ENCODE measurements at regions not wholly inside any gene's neighbourhood (a gene's known extent, or its start where the extent isn't known, plus 50 kb on each side); places are given as distances from the start of the nearest gene placed in this dataset.
"Not testable (repeated sequence)": the region's sequence is repeated elsewhere in the genome, so short reads cannot be mapped to it uniquely, and the experiment has no call there.

DNA sequence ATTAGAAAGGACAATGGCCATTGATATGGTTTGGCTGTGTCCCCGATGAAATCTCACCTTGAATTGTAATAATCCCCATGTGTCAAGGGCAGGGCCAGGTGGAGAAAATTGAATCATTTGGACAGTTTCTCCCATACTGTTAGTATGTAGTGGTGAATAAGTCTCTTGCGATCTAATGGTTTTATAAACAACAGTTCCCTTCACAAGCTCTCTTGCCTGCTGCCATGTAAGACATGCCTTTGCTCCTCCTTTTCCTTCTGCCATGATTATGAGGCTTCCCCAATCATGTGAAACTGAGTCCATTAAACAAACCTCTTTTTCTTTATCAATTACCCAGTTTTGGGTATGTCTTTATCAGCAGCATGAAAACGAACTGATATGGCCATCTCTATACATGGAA is 302.7 kb downstream of the SFMBT2 start:
- no peak for DNase-seq (ENCODE audit: extremely low read depth in 1 of 2, low read depth in 1 of 2)

DNA sequence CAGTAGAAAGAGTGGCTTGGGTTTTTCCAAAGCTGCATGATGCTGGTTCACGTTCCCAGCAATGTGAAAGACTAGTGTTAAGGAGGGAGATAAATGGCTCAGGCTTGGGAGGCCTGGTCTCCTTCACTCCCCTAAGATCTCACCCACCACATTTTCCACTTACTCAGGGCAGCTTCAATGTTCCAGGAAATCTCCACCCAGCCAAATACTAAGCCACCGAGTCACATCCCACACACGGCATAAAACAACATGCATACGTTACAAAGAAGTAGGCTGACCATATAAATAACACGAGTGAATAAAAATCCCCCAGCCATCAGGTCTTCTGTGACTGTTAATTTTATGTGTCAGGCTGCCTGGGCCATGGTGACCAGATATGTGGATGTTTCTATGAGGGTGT is 303.5 kb downstream of the SFMBT2 start:
- no peak for DNase-seq (ENCODE audit: extremely low read depth in 1 of 2, low read depth in 1 of 2)

GRCh38 chr10:7104379-7104778 is 306.5 kb downstream of the SFMBT2 start:
- not testable (repeated sequence) for DNase-seq (ENCODE audit: extremely low read depth in 1 of 2, low read depth in 1 of 2)

DNA sequence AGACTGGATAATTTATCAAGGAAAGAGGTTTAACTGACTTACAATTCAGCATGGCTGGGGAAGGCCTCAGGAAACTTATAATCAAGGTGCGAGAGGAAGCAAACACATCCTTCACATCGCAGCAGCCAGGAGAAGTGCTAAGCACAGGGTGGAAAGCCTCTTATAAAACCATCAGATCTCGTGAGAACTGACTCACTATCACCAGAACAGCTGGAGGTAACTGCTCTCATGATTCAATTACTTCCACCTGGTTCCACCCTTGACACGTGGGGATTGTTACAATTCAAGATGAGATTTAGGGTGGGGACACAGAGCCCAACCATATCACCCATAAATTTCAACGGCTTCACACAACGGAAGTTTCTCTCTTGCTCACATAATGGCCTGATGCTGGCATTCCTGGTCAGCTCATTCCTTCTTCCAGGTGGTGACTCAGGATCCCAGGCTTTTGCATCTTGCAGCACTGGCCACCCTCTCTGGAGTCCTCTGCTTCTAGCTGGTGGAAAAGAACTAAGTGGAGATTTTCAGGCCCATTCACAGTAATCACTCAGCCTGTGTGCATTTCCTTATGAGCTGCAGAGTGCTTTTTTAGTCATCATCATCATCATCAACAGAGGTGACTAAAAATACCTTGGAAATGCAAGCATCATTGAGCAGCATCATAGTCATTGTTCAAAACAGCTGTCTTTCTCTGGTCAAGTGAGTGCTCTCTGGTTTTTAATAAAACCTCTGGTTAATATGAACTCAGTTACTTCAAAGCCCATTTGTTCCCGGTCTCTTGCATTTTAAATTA is 308.1 kb downstream of the SFMBT2 start:
- no peak for DNase-seq (ENCODE audit: extremely low read depth in 1 of 2, low read depth in 1 of 2)

DNA sequence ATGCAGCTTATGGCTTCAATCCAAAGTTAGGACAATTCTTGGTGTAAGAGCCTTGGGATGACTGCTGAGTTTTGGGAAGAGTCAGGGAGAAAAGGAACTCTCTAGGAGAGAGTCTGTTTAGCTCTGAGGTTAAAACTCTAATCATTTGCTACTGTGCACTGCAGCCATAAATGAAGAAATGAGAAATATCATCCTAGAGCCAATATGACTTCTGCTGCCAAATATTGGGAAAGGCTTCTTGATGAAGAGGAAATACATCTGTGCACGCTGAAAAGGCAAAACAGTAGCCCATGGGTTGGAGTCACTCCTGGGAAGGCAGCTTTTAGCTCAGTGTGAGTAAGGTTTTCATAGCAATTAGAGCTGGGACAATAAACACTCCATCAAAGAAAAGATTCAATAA is 308.8 kb downstream of the SFMBT2 start:
- DNase-seq (ENCODE audit: extremely low read depth in 1 of 2, low read depth in 1 of 2) = no peak

- DNase-seq (ENCODE audit: extremely low read depth in 1 of 2, low read depth in 1 of 2) = no peak
Measured at GRCh38 chr10:7101451-7101850, 309.4 kb downstream of the SFMBT2 start.

GRCh38 chr10:7100032-7100702 is 310.7 kb downstream of the SFMBT2 start:
- no peak for DNase-seq (ENCODE audit: extremely low read depth in 1 of 2, low read depth in 1 of 2)

DNA sequence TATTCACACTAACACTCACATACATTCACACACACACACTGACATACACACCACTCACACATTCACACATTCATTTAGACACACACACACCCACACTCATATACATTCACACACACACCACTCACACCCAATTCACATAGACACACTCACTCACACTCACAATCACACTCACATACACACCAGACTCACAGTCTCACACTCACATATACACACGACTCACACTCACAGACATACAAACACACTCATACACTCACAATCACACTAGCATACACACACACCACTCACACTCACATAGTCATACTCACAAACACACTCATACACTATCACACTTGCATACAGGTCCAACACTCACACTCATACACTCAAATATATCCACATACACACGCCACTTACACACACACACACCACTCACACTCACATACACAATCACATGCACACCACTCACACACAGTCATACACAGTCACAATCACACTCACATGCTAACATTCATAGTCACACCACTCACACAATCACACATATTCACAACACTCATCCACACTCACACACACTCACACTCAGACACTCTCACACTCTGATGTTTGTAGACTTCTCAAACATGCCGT is 312.6 kb downstream of the SFMBT2 start:
- DNase-seq (ENCODE audit: extremely low read depth in 1 of 2, low read depth in 1 of 2) = no peak

GRCh38 chr10:7094781-7095180 is 316.1 kb downstream of the SFMBT2 start:
- DNase-seq (ENCODE audit: extremely low read depth in 1 of 2, low read depth in 1 of 2) = no peak

DNA sequence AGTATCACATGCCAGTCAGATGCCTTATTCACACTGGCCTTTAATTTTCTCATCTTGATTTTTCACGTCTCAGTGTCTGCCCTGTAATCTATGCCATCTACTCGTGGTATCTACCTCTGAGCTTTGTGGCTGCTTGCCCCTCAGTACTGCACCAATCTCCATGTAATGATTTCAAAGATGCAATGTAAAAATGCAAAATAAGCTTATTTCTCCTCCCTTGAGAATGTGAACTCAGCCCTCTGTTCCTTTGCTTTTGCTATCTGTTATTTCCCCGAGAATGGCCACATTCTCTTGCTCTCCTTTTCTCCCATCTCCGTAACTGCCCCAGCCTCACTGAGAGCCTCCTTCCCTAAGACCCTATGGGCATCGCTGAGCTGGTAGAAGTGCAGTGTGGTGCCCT is 317.5 kb downstream of the SFMBT2 start:
- DNase-seq (ENCODE audit: extremely low read depth in 1 of 2, low read depth in 1 of 2) = no peak

- DNase-seq (ENCODE audit: extremely low read depth in 1 of 2, low read depth in 1 of 2) = no peak
Measured at GRCh38 chr10:7092603-7093002, 318.2 kb downstream of the SFMBT2 start.

DNA sequence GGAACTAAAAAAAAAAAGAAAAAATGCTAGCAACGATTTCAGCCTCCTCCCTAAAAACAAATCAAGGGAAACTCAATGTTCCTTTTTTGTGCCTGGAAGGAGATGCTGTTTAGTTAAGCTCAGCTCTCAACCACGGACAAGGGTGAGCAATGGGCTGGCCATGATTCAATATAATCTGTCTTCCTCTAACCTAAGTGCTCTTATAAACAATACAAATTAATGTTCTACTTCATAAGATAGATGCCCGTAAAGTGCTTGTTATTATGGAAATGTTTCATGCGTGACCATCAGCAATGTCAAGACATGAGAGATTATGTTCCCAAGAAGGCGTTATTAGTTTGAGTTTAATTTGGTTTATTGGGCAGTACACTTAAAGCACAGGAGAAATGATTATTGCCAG is 320.3 kb downstream of the SFMBT2 start:
- DNase-seq (ENCODE audit: extremely low read depth in 1 of 2, low read depth in 1 of 2) = no peak

GRCh38 chr10:7085913-7086589 is 324.8 kb downstream of the SFMBT2 start:
- no peak for DNase-seq (ENCODE audit: extremely low read depth in 1 of 2, low read depth in 1 of 2)

DNA sequence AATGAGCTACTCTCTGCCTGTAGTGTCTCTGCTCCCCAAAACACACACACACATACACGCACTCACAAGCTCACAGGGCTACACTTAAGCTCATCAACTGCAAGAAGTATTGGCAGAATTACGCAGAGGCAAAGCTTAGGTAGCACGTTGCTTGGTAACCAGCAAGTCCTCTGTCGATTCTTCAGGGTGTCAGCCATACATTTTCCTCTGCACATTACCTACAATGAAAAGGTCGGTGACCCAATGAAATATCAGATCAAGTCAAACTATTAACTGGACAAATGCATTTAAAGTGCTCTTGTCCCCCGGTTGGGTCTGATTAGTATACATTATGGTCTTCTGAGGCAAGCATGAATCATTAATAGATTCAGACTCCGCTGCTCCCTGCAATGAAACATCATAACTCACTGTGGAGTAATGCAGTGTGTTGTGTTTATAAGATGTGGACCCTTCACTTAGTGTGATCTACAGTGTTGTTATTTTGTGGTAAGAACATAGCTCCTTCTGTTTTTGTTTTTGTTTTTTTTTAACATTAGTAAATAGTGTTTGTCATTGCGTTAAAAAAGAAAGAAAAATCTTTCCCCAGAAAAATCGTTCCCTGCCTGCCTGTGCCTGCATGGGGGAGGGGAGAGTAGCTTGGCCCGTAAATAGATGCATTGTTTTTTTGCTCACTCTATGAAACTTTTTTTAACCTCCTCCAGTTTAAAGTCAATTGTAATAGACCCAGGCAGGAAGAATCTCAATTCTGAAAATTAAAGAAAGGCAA is 325.5 kb downstream of the SFMBT2 start:
- no peak for DNase-seq (ENCODE audit: extremely low read depth in 1 of 2, low read depth in 1 of 2)

DNA sequence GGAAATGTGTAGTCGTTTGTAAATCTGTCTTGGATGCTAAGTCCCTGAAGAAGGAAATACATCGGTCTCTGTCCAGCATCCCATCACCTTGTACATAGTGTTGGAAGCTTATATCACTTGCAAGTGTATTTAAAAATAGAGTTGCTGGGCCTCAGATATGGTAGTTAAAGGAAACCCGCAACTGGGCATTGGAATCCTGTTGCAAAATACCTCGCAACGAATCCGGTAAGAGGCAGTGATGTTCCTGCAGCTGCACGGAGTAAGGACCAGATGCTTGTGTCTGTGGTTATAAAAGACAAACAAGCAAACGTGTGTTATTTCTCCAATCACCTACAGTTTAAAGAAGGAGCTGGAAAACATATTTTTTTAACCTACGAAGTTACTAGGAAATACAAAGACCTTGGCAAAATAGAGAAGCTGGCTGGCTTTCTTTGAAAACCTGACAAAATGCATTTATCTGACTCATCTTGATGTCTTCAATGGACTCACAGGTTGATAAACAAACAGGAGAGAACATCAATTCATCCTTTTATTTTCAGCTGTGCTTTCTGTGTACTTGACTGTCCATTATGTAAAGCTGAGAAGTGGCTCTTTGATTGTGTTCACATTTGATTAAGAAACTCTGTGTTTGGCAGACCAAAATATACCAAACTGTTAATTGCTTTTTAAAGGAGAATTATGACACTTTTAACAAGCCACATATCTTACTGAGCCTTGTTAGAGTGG is 326.4 kb downstream of the SFMBT2 start:
- no peak for DNase-seq (ENCODE audit: extremely low read depth in 1 of 2, low read depth in 1 of 2)

- no peak for DNase-seq (ENCODE audit: extremely low read depth in 1 of 2, low read depth in 1 of 2)
Measured at GRCh38 chr10:7082967-7083366, 327.9 kb downstream of the SFMBT2 start.

GRCh38 chr10:7077880-7078279 is 333.0 kb downstream of the SFMBT2 start:
- DNase-seq (ENCODE audit: extremely low read depth in 1 of 2, low read depth in 1 of 2) = no peak

GRCh38 chr10:7075851-7076250 is 335.0 kb downstream of the SFMBT2 start:
- DNase-seq (ENCODE audit: extremely low read depth in 1 of 2, low read depth in 1 of 2) = no peak

- DNase-seq (ENCODE audit: extremely low read depth in 1 of 2, low read depth in 1 of 2) = no peak
Measured at GRCh38 chr10:7075110-7075509, 335.7 kb downstream of the SFMBT2 start.

GRCh38 chr10:7071421-7071820 is 339.4 kb downstream of the SFMBT2 start:
- DNase-seq (ENCODE audit: extremely low read depth in 1 of 2, low read depth in 1 of 2) = no peak

Data from activated CD8-positive, alpha-beta memory T cell treated with anti-CD3 and anti-CD28 coated beads for 1 hour (primary cell).